ENCODE measurements at regions not wholly inside any gene's neighbourhood (a gene's known extent, or its start where the extent isn't known, plus 50 kb on each side); places are given as distances from the start of the nearest gene placed in this dataset.

GRCh38 chr13:83453300-83453699 is 429.0 kb downstream of the SLITRK1 start:
- Histone ChIP-seq H3K9me3 (no peaks in the 10 kb centered on the region), H3K27ac (no peak overlapping the region), H3K4me3 (no peak overlapping the region), H3K4me1 (no peaks in the 10 kb centered on the region), H3K4me2 (no peak overlapping the region)
- no peak for FAIRE-seq
- 69% methylated on average over 12 of the region's 13 CpGs for WGBS (ENCODE audit: missing lambda C conversion rate)
- ChIA-PET CTCF (no interaction called here), POLR2A (no interaction called here)
- no peak for ATAC-seq
- no peak for DNase-seq (ENCODE audit: low read depth in 1 of 2, low spot score in 1 of 2)
- no peak for TF ChIP-seq RCOR1 (IDR thresholded peaks at IDR 0.05; ENCODE audit: low read depth, low read length)
- TF ChIP-seq MAFK (IDR thresholded peaks at IDR 0.05; ENCODE audit: partially characterized antibody): no peak
- no peak for TF ChIP-seq MYC (IDR thresholded peaks at IDR 0.05; ENCODE audit: borderline replicate concordance, low read length)
- no peak for TF ChIP-seq EHF (CRISPR knock-in tag; IDR thresholded peaks at IDR 0.05)
- no peak for TF ChIP-seq HDAC2 (IDR thresholded peaks at IDR 0.05)
- no peak for TF ChIP-seq MAZ (IDR thresholded peaks at IDR 0.05; ENCODE audit: borderline replicate concordance, low read depth, low read length)
- TF ChIP-seq FOSL2 (IDR thresholded peaks at IDR 0.05): no peak
- TF ChIP-seq FOSL2 (CRISPR knock-in tag; IDR thresholded peaks at IDR 0.05): no peak
- no peak for TF ChIP-seq CBX2 (IDR thresholded peaks at IDR 0.05; ENCODE audit: borderline replicate concordance, low read depth)
- no peak for TF ChIP-seq KDM5A (IDR thresholded peaks at IDR 0.05)
- no peak for TF ChIP-seq JUN (IDR thresholded peaks at IDR 0.05)
- no peak for TF ChIP-seq HOXB13 (CRISPR knock-in tag; IDR thresholded peaks at IDR 0.05; ENCODE audit: low read depth)
- no peak for TF ChIP-seq RARB (CRISPR knock-in tag; IDR thresholded peaks at IDR 0.05)
- no peak for TF ChIP-seq JUNB (IDR thresholded peaks at IDR 0.05)
- TF ChIP-seq NFE2L2 (conservative IDR thresholded peaks at IDR 0.05; ENCODE audit: low read length): no peak
- TF ChIP-seq FOSB (CRISPR knock-in tag; IDR thresholded peaks at IDR 0.05): no peak
- no peak for TF ChIP-seq CBX8 (IDR thresholded peaks at IDR 0.05)
- TF ChIP-seq CHD4 (IDR thresholded peaks at IDR 0.05; ENCODE audit: borderline replicate concordance): no peak
- no peak for TF ChIP-seq EP300 (IDR thresholded peaks at IDR 0.05)

- no peak overlapping the region for H3K4me2 ChIP-seq
- TF ChIP-seq, protein P1, sequence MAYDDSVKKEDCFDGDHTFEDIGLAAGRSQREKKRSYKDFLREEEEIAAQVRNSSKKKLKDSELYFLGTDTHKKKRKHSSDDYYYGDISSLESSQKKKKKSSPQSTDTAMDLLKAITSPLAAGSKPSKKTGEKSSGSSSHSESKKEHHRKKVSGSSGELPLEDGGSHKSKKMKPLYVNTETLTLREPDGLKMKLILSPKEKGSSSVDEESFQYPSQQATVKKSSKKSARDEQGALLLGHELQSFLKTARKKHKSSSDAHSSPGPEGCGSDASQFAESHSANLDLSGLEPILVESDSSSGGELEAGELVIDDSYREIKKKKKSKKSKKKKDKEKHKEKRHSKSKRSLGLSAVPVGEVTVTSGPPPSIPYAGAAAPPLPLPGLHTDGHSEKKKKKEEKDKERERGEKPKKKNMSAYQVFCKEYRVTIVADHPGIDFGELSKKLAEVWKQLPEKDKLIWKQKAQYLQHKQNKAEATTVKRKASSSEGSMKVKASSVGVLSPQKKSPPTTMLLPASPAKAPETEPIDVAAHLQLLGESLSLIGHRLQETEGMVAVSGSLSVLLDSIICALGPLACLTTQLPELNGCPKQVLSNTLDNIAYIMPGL (CRISPR knock-in tag; IDR thresholded peaks at IDR 0.05; ENCODE audit: borderline replicate concordance): no peak
- TF ChIP-seq, protein P2, sequence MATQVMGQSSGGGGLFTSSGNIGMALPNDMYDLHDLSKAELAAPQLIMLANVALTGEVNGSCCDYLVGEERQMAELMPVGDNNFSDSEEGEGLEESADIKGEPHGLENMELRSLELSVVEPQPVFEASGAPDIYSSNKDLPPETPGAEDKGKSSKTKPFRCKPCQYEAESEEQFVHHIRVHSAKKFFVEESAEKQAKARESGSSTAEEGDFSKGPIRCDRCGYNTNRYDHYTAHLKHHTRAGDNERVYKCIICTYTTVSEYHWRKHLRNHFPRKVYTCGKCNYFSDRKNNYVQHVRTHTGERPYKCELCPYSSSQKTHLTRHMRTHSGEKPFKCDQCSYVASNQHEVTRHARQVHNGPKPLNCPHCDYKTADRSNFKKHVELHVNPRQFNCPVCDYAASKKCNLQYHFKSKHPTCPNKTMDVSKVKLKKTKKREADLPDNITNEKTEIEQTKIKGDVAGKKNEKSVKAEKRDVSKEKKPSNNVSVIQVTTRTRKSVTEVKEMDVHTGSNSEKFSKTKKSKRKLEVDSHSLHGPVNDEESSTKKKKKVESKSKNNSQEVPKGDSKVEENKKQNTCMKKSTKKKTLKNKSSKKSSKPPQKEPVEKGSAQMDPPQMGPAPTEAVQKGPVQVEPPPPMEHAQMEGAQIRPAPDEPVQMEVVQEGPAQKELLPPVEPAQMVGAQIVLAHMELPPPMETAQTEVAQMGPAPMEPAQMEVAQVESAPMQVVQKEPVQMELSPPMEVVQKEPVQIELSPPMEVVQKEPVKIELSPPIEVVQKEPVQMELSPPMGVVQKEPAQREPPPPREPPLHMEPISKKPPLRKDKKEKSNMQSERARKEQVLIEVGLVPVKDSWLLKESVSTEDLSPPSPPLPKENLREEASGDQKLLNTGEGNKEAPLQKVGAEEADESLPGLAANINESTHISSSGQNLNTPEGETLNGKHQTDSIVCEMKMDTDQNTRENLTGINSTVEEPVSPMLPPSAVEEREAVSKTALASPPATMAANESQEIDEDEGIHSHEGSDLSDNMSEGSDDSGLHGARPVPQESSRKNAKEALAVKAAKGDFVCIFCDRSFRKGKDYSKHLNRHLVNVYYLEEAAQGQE (IDR thresholded peaks at IDR 0.05): no peak
- TF ChIP-seq CTCF (IDR thresholded peaks at IDR 0.05) (no peak), ZSCAN20 (CRISPR knock-in tag; IDR thresholded peaks at IDR 0.05) (no peak)
- TF ChIP-seq, protein P3, sequence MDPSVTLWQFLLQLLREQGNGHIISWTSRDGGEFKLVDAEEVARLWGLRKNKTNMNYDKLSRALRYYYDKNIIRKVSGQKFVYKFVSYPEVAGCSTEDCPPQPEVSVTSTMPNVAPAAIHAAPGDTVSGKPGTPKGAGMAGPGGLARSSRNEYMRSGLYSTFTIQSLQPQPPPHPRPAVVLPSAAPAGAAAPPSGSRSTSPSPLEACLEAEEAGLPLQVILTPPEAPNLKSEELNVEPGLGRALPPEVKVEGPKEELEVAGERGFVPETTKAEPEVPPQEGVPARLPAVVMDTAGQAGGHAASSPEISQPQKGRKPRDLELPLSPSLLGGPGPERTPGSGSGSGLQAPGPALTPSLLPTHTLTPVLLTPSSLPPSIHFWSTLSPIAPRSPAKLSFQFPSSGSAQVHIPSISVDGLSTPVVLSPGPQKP (IDR thresholded peaks at IDR 0.05; ENCODE audit: low read depth, low read length): no peak
- no peaks in the 10 kb centered on the region for H3K9me3 ChIP-seq
- ChIA-PET CTCF (no interaction called here), POLR2A (no interaction called here)
- DNase-seq (ENCODE audit: low read depth in 1 of 2, low spot score in 1 of 2) (no peak), FAIRE-seq (no peak), ATAC-seq (no peak)
- H3K4me3 ChIP-seq: no peak overlapping the region
- 74% methylated on average over 9 of the region's 26 CpGs for WGBS (ENCODE audit: missing lambda C conversion rate)
- no peak overlapping the region for H3K27ac ChIP-seq
- H3K4me1 ChIP-seq: no peaks in the 10 kb centered on the region
These were observed 429.9 kb downstream of the SLITRK1 start for GRCh38 chr13:83452292-83452950.

Data from A549 (cell line).